Ramos (cell line): ENCODE measurements at regions not wholly inside any gene's neighbourhood (a gene's known extent, or its start where the extent isn't known, plus 50 kb on each side); places are given as distances from the start of the nearest gene placed in this dataset.

ENCODE experiments used
- in situ Hi-C: fragments of 300-500 bp; cut with MboI; formaldehyde crosslinking; loops from one replicate; pipeline ENCODE4 v1.14.3; 2022; ENCODE audit warnings: low sequenced_read_pairs; ENCODE audit not compliant: unreplicated experiment

DNA sequence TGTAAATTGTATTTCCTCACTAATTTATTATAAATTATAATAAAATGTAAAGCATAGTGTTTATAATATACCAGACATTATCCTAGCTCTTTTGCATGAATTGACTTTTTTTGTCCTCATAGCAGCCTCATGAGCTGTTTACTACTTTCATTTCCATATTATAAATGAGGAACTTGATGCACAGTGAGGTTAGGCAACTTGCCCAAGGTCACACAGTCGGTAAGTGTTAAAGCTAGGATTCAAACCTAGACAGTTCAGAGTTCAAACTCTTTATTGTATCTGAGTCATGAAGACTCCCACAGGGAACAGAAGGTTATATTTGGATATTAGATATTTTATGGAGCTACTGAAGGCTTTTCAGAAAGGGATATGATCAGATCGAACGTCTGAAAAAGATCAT lies 322.2 kb upstream of the SATB1 start:
- in situ Hi-C loops = no loop called here

DNA sequence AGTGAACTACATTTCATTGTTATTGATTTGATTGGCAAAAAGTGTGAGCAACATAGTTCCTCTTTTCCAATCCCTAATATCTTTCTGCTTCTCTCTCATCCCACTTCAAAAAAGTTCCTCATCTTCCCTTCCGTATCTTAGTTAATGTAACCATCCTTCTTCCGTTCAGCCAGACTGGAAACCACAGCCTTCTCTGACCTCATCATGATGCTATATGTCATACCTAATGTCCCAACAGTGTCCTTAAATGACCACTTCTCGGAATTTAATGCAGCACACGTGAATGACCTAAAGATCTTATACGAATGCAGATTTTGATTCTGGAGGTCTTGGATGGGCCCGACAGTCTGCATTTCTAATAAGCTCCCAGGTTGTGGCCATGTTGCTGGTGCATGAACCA lies 320.3 kb upstream of the SATB1 start:
- in situ Hi-C loops = no loop called here

DNA sequence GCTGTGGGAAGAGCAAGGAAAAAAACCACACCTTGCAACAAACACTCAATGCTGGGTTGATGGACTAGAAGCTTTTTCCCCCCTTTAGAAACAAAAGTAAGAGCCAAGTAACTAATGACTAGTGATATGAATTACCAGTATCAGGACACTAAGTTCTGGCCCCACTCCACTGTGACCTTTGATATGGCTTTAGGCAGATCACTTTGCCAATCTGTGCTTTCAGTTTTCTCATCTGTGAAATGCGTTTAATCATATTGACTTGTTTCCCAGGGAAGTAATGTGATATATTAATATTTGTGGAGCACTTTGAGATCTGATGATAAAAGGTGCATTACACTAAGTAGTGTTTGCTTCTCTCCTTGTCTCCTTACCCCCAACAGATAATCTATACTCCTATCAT lies 319.3 kb upstream of the SATB1 start:
- in situ Hi-C loops = no loop called here

DNA sequence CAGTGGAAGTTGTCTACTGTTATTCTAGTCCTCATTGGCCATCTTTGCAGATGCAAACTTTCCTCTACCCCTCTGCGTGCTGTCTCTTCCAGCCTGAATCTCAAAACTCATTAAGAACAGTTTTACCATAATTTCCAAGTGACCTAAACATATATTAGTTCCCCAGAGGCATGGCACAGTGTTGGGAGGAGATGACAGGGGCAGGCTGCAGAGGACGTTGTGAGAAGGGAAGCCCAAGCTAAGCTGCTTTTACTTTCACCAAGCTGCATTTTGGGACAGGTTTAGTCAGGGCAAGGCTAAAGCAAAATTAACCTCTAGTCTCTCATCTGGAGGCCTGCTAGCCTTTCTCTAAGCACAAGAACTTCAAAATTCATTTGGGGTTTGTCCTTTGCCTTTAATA lies 318.6 kb upstream of the SATB1 start:
- in situ Hi-C loops = no loop called here

DNA sequence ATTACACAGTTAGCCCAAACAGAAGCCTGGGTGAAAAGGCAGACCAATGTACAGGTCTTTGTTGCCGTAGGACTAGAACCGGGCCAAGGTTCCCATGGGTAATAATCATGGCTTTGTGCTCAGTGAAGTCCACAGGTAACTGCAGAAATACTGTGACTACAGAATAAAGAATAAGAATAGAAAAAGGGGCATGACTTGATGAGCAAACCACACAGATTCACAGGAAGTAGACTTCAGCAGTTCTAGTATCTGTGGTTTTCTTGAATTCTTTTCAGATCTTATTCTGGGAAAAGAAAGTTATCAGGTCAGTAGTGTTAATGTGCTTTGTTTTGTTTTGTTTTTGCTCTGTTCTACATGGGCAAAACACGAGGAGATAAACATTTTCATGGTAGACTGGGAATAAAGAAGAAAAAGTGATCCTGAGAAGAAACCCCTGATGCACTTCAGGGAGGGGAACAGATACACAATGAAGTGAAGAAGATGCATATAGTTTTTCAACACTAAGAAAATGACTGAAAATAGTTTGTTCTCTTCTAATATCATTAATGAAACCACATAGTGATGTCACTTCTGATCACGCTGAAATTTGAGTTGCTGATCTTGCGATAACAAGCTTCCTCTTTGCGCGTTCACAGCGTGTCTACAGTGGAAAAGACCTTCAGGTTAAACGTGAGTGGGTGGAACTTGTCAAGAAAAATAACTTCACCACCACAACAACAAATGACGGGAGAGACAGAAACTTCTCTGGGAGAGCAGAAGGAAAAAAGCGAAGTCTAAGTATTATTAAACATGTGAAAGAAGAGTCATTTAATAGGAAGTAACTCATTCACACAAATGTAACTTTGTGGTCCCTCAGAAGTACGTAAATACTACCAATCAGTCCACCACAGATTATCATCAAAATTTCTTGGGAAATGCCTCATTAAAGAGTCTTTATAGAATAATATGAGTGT lies 315.8 kb upstream of the SATB1 start:
- in situ Hi-C loops = no loop called here

DNA sequence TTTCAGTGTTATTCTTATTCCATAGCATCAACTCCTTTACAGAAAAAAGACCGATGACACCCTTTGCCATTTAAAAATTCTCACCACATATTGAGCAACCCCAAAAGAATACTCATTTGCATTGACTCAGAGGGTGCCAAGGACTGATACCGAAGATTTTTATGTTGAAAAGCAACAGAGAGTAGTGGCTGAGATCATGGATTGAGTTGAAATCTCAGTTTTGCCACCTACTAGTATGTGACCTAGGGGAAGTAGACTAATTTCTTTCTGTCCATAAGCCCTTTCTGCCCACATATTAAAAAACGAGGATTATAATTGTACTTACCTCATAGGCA lies 313.9 kb upstream of the SATB1 start:
- in situ Hi-C loops = no loop called here

DNA sequence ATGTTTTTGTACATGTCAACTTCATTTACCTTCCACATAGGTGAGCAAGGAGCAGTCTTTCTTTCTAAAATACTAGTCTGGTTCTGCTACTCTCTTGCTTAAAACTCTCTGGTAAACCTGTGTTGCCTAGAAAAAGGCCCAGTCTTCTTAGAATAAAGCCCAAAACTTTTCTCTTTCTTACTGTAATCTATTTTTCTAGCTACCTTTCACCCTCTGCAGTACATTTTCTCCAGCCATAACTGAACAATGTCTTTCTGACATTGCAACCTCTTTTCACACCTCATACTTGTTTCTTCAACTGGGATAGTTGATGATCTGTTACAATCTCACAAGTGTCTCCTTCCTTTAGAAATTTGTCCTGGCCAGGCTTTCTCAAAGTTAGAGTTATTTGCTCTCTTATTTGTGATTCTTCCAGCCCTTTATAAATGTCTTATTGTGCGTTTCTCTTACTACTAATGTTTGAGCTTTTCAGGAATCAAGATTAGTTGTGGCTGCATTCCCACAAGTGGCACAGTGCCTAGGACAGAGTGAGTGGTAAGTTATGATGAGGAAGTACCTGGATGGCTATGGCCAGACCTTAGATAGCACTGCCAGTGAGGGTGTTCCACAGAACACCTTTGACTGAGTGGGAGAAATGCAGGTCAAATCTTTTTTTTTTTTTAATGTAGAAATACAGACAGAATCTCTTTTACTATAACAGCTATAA lies 313.4 kb upstream of the SATB1 start:
- in situ Hi-C loops = no loop called here

DNA sequence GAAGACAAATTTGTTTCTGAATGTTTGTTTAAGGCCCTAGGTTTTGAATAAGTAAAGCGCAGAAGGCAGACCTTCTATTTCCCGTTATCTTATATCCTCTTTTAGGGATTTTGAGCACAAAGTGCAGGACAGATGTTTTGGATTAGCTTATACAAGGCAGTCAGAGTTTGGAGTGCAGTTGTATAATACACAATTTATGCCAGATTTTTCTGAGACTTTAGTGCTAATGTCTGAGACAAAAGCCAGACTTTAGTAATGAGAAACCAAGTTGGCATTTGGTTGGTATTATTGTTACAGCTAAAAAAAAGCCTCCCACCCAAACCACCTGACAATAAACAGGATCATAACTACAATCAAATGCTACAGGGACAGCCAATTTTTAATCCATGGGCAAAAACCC lies 309.9 kb upstream of the SATB1 start:
- in situ Hi-C loops = no loop called here

DNA sequence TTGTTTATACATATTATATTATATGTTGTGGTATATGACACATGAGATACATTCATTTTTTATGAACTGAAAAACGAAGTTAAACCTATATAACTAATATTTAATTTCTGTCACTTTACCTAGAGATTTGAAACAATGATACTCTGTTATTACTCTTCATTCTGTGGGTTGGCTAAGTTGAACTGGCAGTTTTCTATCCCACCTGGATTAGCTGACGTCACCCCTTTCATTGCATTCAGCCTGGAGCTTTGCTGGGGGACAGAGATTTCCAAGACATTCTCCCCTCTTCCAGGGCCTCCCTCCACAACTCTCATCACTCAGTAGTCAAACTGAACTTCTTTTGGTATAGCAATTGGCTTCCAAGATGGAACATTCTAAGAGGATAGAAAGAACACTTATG lies 309.2 kb upstream of the SATB1 start:
- in situ Hi-C loops = no loop called here

DNA sequence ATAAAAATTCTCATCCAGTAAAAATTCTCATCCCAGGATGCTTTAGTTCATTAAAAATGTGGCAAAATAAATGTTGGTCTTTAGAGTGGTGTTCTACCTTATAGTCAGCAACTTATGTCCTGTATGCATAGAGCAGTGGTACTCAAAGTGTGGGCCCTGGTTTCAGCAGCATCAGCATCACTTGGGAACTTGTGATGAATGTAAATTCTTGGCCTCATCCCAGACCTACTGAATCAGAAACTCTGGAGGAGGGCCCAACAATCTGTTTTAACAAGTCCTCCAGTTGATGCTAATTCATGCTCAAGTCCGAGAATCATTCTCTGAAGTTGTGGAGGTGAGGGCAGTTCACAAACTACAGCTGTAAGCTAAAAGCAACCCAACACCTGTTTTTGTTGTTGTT lies 307.3 kb upstream of the SATB1 start:
- in situ Hi-C loops = no loop called here

DNA sequence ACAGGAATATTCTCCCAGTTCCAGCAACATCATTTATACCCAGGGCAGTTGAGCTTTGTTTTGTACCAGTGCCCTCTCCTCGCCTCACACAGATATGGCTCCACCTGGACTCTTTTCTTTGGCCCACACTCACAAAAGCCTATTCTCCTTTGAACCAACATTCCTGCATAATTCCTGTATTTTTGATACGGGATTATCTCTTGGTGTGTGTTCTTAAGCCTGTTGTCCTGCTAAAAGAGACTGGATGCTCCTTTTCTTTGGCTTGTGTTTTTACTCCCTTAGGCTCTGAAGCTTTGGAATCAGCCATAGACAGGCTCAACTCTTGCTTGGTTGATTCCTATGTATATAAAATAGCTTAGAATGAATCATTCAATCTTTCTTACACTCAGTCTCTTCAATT lies 305.4 kb upstream of the SATB1 start:
- in situ Hi-C loops = no loop called here

DNA sequence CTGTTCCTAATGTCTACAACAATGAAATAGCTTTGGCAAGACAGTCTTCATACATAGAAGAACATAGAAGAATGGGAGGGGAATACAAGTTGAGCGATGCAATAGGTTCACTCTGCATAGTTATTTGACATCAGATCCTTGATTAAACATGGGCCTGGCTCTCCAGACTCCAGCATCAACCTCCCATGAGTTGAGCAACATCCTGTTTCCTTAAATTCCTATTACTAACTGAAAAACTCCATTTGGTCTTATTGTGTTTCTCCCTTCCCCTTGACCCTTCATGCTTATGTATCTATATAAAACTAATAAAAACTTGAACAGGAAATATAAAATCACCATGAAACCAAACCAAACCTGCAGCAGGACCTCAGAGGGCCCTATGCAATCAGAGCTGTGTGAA lies 304.5 kb upstream of the SATB1 start:
- in situ Hi-C loops = no loop called here

DNA sequence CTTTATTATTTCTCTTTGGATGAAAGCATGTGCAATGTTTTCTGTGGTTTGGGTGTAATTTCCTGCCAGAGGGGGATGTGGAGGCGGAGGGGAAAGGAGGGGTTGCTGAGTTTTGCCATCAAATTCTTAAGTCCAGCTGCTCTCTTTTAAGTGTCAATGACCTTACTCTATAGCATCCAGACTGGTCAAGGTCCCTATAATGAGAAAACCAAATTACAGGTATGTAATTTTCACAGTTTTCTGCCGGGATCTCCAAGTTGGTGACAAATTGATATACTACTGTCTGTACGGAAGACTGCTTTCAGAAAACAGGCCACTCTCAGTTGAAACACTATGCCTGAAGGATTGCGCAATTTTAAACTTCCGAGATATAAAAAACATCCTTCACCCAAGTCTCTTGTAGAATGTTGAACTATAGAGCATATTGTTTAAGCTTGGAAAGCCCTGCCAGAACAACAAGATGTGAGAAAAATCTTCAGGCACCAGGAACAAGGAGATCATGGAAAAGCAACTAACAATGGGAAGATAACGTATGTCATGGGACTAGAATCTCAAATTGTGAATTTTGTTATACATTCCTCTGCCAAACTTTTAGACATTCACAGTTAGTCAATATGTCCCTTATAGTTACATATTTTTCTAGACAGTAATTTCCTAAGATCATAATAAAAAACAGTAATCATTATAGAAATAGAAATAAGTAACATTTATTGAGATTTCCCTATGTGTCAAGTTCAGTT lies 300.7 kb upstream of the SATB1 start:
- in situ Hi-C loops = no loop called here

DNA sequence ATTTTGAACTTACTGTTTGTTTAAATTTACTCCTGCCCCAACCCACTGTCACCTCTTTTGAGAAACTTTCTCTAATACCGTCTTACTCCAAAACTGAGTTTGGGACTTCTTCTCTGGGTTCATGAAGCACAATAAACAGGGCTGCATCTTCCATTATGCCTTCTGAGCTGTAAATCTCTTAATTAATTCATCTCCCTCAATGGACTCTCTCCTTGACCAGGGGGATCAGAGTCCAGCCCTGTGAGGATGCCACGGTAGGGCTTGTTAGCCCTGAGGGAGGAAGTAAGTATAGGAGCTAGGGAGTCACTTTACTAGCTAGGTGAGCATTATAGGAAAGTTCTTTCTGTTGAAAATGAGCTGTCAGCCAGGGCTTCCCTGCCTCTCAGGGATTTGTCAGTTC lies 299.3 kb upstream of the SATB1 start:
- in situ Hi-C loops = no loop called here

DNA sequence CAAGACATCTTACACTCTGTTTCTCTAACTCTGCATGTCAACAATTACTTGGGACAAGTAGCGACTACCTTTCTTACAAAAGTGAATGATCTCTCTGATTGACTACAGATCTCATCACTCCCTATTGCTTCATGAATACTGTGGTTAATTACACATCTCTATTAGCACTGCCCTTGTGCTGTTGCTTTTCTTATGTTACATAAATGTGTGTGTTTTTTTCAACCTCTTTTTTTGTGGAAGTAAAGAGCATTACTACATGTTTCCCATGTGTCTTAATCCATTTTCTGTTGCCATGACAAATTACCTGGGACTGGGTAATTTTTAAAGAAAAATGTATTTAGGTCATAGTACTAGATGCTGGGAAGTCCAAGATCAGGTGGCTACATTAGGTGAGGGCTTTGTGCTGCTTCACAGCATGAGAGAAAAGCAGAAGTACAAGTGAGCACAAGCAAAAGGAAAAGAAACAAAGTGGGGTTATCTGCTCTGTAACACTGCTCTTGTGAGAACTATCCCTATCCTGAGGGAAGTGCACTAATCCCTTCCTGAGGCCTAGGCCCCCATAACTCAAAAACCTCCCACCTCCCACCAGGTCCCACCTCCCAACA lies 298.2 kb upstream of the SATB1 start:
- in situ Hi-C loops = no loop called here

DNA sequence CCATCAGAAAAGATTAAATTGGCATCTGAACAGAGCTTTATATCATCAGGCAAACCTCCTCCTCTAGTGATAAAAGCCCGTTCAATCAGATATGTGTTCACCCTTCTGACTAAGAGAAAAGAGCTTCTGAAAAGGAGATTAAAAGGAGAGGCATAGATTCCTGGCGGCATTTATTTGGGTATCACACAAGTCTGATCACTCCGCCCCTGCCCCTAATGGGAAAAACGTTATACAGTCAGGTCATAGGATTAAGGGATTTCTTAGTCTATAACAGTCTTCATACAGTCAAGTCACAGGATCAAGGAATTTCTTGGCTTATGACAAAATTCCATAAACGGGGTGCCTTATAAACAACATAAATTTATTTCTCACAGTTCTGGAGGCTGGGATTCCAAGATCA lies 295.4 kb upstream of the SATB1 start:
- in situ Hi-C loops = no loop called here

DNA sequence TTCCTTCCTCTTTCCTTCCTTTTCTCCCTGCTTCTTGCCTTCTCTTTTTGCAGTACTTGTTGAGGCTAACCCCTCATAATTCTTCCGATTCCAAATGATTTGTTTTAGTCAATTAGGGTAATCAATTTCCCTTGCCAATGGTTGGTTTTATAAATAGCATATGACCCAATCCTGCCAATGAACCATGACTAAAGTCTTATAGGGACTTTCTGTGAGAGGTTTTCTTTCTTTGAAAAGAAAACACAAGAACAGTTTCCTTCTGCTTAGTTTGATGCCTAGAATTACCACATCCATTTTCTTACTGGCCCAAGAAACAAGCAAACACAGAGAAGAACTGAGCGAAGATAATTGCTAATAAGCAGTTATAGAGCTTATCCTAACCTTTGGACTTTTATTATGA lies 292.5 kb upstream of the SATB1 start:
- in situ Hi-C loops = no loop called here

DNA sequence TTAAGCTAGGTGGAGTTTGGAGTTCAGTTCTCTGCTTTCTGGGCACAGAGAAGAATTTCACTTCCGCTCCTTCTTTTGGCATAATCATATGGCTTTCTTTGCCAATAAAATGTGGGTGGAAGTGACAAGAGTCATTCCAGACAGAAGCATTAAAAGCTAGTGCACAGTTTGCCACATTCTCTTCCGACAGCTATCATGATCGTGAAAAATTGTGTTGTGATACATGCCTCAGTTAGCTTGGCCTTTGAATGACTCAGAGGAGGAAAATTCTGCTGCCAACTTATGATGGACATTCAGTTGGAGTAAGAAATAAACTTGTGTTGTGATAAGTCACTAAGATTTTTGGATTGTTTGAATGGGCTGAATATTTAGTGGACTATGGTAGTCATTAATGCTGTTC lies 291.7 kb upstream of the SATB1 start:
- in situ Hi-C loops = no loop called here

DNA sequence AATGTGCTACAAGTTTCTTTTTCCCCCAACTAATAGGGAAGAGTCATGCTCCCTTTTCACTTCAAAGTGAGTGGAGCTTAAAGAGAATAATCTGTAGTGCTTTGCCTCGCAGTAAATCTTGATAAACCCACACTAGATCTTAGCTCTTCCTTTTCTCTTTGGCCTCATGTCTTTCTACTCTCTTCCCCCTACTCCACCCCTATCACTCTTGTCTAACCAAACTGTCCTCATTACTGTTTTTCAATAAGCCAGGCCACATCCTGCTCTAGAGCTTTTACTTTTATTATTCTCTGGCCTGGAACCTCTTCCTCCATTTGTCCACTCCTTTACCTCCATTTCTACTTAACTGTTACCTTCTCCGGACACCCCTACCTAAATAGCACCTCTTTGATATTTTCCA lies 291.0 kb upstream of the SATB1 start:
- in situ Hi-C loops = no loop called here

DNA sequence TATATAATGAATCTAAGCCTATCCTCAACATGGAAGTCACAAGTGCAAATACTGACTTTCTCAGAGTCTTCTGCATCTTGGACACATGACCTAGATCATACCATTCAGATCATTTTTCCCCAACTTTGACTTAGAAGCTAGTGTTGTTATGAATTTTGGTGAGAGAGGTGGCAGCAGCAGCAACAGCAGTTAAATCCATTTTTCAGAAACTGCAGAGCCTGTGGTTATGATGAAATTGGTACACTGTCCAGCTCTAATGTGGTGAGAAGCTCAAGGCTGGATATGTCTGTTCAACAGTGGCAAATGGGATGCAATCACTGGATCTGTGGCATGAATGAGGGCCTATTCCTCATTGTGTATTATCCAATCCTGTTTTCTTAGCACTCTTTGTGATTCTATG lies 290.1 kb upstream of the SATB1 start:
- in situ Hi-C loops = no loop called here

DNA sequence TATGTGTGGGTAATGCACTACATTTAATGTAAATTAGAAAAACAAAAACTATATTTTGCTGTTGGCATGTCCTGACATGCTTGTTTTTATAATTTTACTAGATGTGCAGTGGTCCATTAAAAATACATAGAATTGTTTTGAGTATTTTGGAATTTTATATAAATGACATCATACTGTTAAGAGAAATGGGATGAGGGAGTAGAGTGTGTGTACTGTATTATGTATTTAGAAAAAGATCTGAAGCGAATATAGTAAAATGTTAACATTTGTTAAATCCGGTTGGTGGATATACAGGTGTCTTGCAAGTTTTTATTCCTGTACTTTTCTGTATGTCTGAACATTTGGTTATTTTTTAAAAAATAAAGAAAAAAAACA lies 288.4 kb upstream of the SATB1 start:
- in situ Hi-C loops = no loop called here
